ENCODE measurements at regions not wholly inside any gene's neighbourhood (a gene's known extent, or its start where the extent isn't known, plus 50 kb on each side); places are given as distances from the start of the nearest gene placed in this dataset.
"Not testable (repeated sequence)": the region's sequence is repeated elsewhere in the genome, so short reads cannot be mapped to it uniquely, and the experiment has no call there.

GRCh38 chr6:155795173-155795796, 339.6 kb upstream of the NOX3 start:
- no peak for DNase-seq

- DNase-seq = no peak
Observed at GRCh38 chr6:155791891-155792290, 336.3 kb upstream of the NOX3 start.

GRCh38 chr6:155791186-155791585, 335.5 kb upstream of the NOX3 start:
- DNase-seq = no peak

GRCh38 chr6:155787168-155787567, 331.5 kb upstream of the NOX3 start:
- no peak for DNase-seq

GRCh38 chr6:155786528-155786927, 330.9 kb upstream of the NOX3 start:
- DNase-seq = no peak

- DNase-seq = no peak
Observed at GRCh38 chr6:155782739-155783459, 327.3 kb upstream of the NOX3 start.

GRCh38 chr6:155782320-155782731, 326.7 kb upstream of the NOX3 start:
- DNase-seq = no peak

GRCh38 chr6:155779456-155779855, 323.8 kb upstream of the NOX3 start:
- DNase-seq = no peak

- no peak for DNase-seq
Observed at GRCh38 chr6:155778336-155778735, 322.7 kb upstream of the NOX3 start.

- no peak for DNase-seq
Observed at GRCh38 chr6:155771822-155772221, 316.2 kb upstream of the NOX3 start.

GRCh38 chr6:155770856-155771255, 315.2 kb upstream of the NOX3 start:
- no peak for DNase-seq

- DNase-seq = no peak
Observed at GRCh38 chr6:155770313-155770712, 314.7 kb upstream of the NOX3 start.

GRCh38 chr6:155765275-155766194, 309.9 kb upstream of the NOX3 start:
- DNase-seq = no peak

GRCh38 chr6:155762649-155763048, 307.0 kb upstream of the NOX3 start:
- DNase-seq = no peak

- DNase-seq = no peak
Observed at GRCh38 chr6:155755452-155755851, 299.8 kb upstream of the NOX3 start.

- DNase-seq = not testable (repeated sequence)
Observed at GRCh38 chr6:155748778-155749177, 293.1 kb upstream of the NOX3 start.

- no peak for DNase-seq
Observed at GRCh38 chr6:155747491-155747890, 291.9 kb upstream of the NOX3 start.

- no peak for DNase-seq
Observed at GRCh38 chr6:155740781-155741399, 285.3 kb upstream of the NOX3 start.

GRCh38 chr6:155738602-155739105, 283.0 kb upstream of the NOX3 start:
- no peak for DNase-seq

GRCh38 chr6:155717374-155717773, 261.7 kb upstream of the NOX3 start:
- no peak for DNase-seq

- DNase-seq = no peak
Observed at GRCh38 chr6:155710704-155711103, 255.1 kb upstream of the NOX3 start.

GRCh38 chr6:155709262-155709661, 253.6 kb upstream of the NOX3 start:
- DNase-seq = no peak

- no peak for DNase-seq
Observed at GRCh38 chr6:155708100-155708499, 252.5 kb upstream of the NOX3 start.

Measured in activated CD8-positive, alpha-beta memory T cell treated with anti-CD3 and anti-CD28 coated beads, Interleukin-2, amount 50 U/mL, for 48 hours (primary cell).